ENCODE measurements at regions not wholly inside any gene's neighbourhood (a gene's known extent, or its start where the extent isn't known, plus 50 kb on each side); places are given as distances from the start of the nearest gene placed in this dataset.
A peak's percentile ranks its signal among the peaks of the same experiment; 100 is the strongest.

GRCh38 chr6:84408028-84408427, 180.6 kb upstream of the CEP162 start (continued):
- TF ChIP-seq CTCF (IDR thresholded peaks at IDR 0.05; ENCODE audit: low read depth, low read length, missing input control) = no peak
- TF ChIP-seq EGR1 (IDR thresholded peaks at IDR 0.05; ENCODE audit: low read depth in 2 of 2) = no peak
- peak; percentile 68 for TF ChIP-seq YY1 (IDR thresholded peaks at IDR 0.05)

GRCh38 chr6:84403545-84403944, 176.1 kb upstream of the CEP162 start:
- no peak overlapping the region for H3K9ac ChIP-seq (ENCODE audit: low read depth in 1 of 2, low read length in 2 of 2)
- H3K36me3 ChIP-seq (ENCODE audit: control insufficient read depth in 4 of 4, insufficient read depth in 3 of 4, low read depth in 1 of 4, low read length in 3 of 4) = no peaks in the 10 kb centered on the region
- DNase-seq (ENCODE audit: low spot score) = no peak
- TF ChIP-seq ZBTB33 (IDR thresholded peaks at IDR 0.05) (no peak), MAX (IDR thresholded peaks at IDR 0.05) (no peak), YY1 (IDR thresholded peaks at IDR 0.05) (no peak), TAF1 (conservative IDR thresholded peaks at IDR 0.05) (no peak), REST (IDR thresholded peaks at IDR 0.05) (no peak), FOXA1 (IDR thresholded peaks at IDR 0.05) (no peak), HNF4G (IDR thresholded peaks at IDR 0.05) (no peak)
- H3K4me3 ChIP-seq (ENCODE audit: low read depth in 1 of 3, low read length in 3 of 3) = no peak overlapping the region
- no peaks in the 10 kb centered on the region for H3K9me3 ChIP-seq (ENCODE audit: control insufficient read depth in 4 of 4, low read length in 3 of 4)
- no peaks in the 10 kb centered on the region for H3K27me3 ChIP-seq (ENCODE audit: control insufficient read depth in 4 of 4, insufficient read depth in 4 of 4, low read length in 3 of 4)
- H3K27ac ChIP-seq (ENCODE audit: low read depth in 1 of 2, low read length in 2 of 2) = no peak overlapping the region
- peaks cover 2 to 13% (median 5%) of the 10 kb centered on the region in 4 donors for H3K4me1 ChIP-seq (ENCODE audit: control insufficient read depth in 4 of 4, insufficient read depth in 4 of 4, low read length in 3 of 4)

GRCh38 chr6:84399003-84399402, 171.6 kb upstream of the CEP162 start:
- Histone ChIP-seq H3K9ac (ENCODE audit: low read depth in 1 of 2, low read length in 2 of 2) (no peak overlapping the region), H3K36me3 (ENCODE audit: control insufficient read depth in 4 of 4, insufficient read depth in 3 of 4, low read depth in 1 of 4, low read length in 3 of 4) (no peaks in the 10 kb centered on the region), H3K4me3 (ENCODE audit: low read depth in 1 of 3, low read length in 3 of 3) (no peak overlapping the region), H3K27ac (ENCODE audit: low read depth in 1 of 2, low read length in 2 of 2) (no peak overlapping the region), H3K27me3 (ENCODE audit: control insufficient read depth in 4 of 4, insufficient read depth in 4 of 4, low read length in 3 of 4) (no peaks in the 10 kb centered on the region), H3K9me3 (ENCODE audit: control insufficient read depth in 4 of 4, low read length in 3 of 4) (no peaks in the 10 kb centered on the region), H3K4me1 (ENCODE audit: control insufficient read depth in 4 of 4, insufficient read depth in 4 of 4, low read length in 3 of 4) (no peaks in the 10 kb centered on the region)
- no peak for DNase-seq (ENCODE audit: low spot score)
- WGBS = 92% methylated on average over 2 of the region's 2 CpGs
- no peak for TF ChIP-seq TAF1 (conservative IDR thresholded peaks at IDR 0.05)
- TF ChIP-seq EGR1 (IDR thresholded peaks at IDR 0.05; ENCODE audit: low read depth in 2 of 2) = no peak
- TF ChIP-seq MAX (IDR thresholded peaks at IDR 0.05) = no peak
- no peak for TF ChIP-seq CTCF (IDR thresholded peaks at IDR 0.05; ENCODE audit: low read depth, low read length, missing input control)
- TF ChIP-seq REST (IDR thresholded peaks at IDR 0.05) = no peak
- TF ChIP-seq FOXA1 (IDR thresholded peaks at IDR 0.05) = no peak
- TF ChIP-seq JUND (IDR thresholded peaks at IDR 0.05) = no peak
- TF ChIP-seq SP1 (IDR thresholded peaks at IDR 0.05) = no peak
- TF ChIP-seq HNF4A (conservative IDR thresholded peaks at IDR 0.05) = no peak
- TF ChIP-seq RXRA (IDR thresholded peaks at IDR 0.05) = no peak
- TF ChIP-seq YY1 (IDR thresholded peaks at IDR 0.05) = no peak
- no peak for TF ChIP-seq NR2F2 (IDR thresholded peaks at IDR 0.05)
- TF ChIP-seq ATF3 (IDR thresholded peaks at IDR 0.05) = no peak
- TF ChIP-seq FOXA2 (IDR thresholded peaks at IDR 0.05) = no peak

All from liver (tissue), 8 donors.